HCT116 (cell line): ENCODE measurements at regions not wholly inside any gene's neighbourhood (a gene's known extent, or its start where the extent isn't known, plus 50 kb on each side); places are given as distances from the start of the nearest gene placed in this dataset.

Experiments used
- ATAC-seq: fragments of 200-7000 bp; cut with Tn5 transposase; 2 replicates; pipeline ENCODE4 v1.9.1; 2020; ENCODE audit warnings: mild to moderate bottlenecking, moderate library complexity
- BruUV-seq: library from RNA; stranded (reverse); fragments of 400-500 nt; replicated peaks from 2 replicates; lab custom pipeline; 2021; lab: Mats Ljungman, UMichigan
- CTCF ChIA-PET: fragments of 300-600 bp; sonication (Branson Sonifier 250); formaldehyde crosslinking; loops from one replicate; lab custom pipeline; 2021; ENCODE audit warnings: antibody characterized with exemption; lab: Charles Lee
- POLR2A ChIA-PET: fragments of 300-600, 350-600 bp; sonication (Branson Sonifier 250); formaldehyde crosslinking; loops from one replicate; lab custom pipeline; 2021; ENCODE audit warnings: antibody characterized with exemption; lab: Charles Lee
- RAD21 ChIA-PET, 2 experiments: fragments of 300-600 bp; sonication (Branson Sonifier 250); formaldehyde crosslinking; loops; one replicate each; lab custom pipeline; 2023; ENCODE audit warnings: low total read pairs in 2 of 2; ENCODE audit not compliant: uncharacterized antibody in 2 of 2, unreplicated experiment in 2 of 2, low non-redundant PET in 1 of 2; lab: Charles Lee
- DNase-seq: peaks from one replicate; pipeline ENCODE4 v3.0.0-alpha.2; 2010; ENCODE audit warnings: low read depth, low spot score
- H2AFZ ChIP-seq: fragments of 200-600 bp; shearing (Covaris generic), sonication (generic); 2 replicates; pipeline ENCODE4 v1.6.1; 2017; ENCODE audit warnings: low read depth, mixed run types, mixed read lengths, antibody characterized with exemption, low read length; ENCODE audit not compliant: poor library complexity, severe bottlenecking
- H3K27ac ChIP-seq: 2 replicates; pipeline ENCODE4 v1.5.1; 2012; ENCODE audit warnings: low read depth, low read length
- H3K27me3 ChIP-seq: fragments of 200-600 bp; sonication (generic); 2 replicates; pipeline ENCODE4 v1.6.1; 2016; ENCODE audit warnings: mixed run types, low read length, mixed read lengths; ENCODE audit not compliant: insufficient read depth
- H3K36me3 ChIP-seq, 2 experiments: fragments of 200-500 bp in 1 of 2; fragments of 200-600 bp in 1 of 2; sonication (Bioruptor generic) in 1 of 2; sonication (generic) in 1 of 2; 2 replicates each; pipeline versions ENCODE4 v1.5.1 to v1.6.1; 2014 to 2016; ENCODE audit warnings: low read length in 2 of 2, inconsistent platforms in 1 of 2, mixed read lengths in 1 of 2, mixed run types in 1 of 2; ENCODE audit not compliant: insufficient read depth in 2 of 2, control insufficient read depth in 1 of 2
- H3K4me1 ChIP-seq, 2 experiments: fragments of 200-600 bp in 1 of 2; sonication (generic) in 1 of 2; 2 replicates each; pipeline versions ENCODE4 v1.5.1 to v1.6.1; 2012 to 2017; ENCODE audit warnings: low read length in 2 of 2, inconsistent platforms in 1 of 2, mild to moderate bottlenecking in 1 of 2, mixed read lengths in 1 of 2, mixed run types in 1 of 2, moderate library complexity in 1 of 2; ENCODE audit not compliant: insufficient read depth in 2 of 2, control insufficient read depth in 1 of 2
- H3K4me2 ChIP-seq: fragments of 200-600 bp; sonication (generic); 2 replicates; pipeline ENCODE4 v1.6.1; 2017; ENCODE audit warnings: mixed run types, low read length, mixed read lengths
- H3K4me3 ChIP-seq, 2 experiments: fragments of 200-600 bp in 1 of 2; sonication (generic) in 1 of 2; replicated peaks in 1 of 2; 2 replicates each; pipeline ENCODE4 v1.5.1; 2011 to 2016; ENCODE audit warnings: low read length in 2 of 2, control low read depth in 1 of 2, low read depth in 1 of 2, mild to moderate bottlenecking in 1 of 2, mixed read lengths in 1 of 2, mixed run types in 1 of 2
- H3K79me2 ChIP-seq: fragments of 200-600 bp; sonication (generic); 2 replicates; pipeline ENCODE4 v1.6.1; 2017; ENCODE audit warnings: mild to moderate bottlenecking, mixed run types, low read length, moderate library complexity, mixed read lengths; ENCODE audit not compliant: insufficient read depth
- H3K9ac ChIP-seq: fragments of 200-600 bp; sonication (generic); 2 replicates; pipeline ENCODE4 v1.6.1; 2016; ENCODE audit warnings: low read length, mixed read lengths
- H3K9me2 ChIP-seq: fragments of 200-600 bp; sonication (generic), shearing (Covaris generic); 2 replicates; pipeline ENCODE4 v1.6.1; 2017; ENCODE audit warnings: mixed run types, mild to moderate bottlenecking, moderate library complexity; ENCODE audit not compliant: insufficient read depth
- H3K9me3 ChIP-seq, 2 experiments: fragments of 200-500 bp in 1 of 2; fragments of 200-600 bp in 1 of 2; sonication (Bioruptor generic) in 1 of 2; sonication (generic) in 1 of 2; 2 replicates each; pipeline ENCODE4 v1.6.1; 2014 to 2017; ENCODE audit warnings: low read length in 2 of 2, mixed read lengths in 2 of 2, inconsistent platforms in 1 of 2, low read depth in 1 of 2, mild to moderate bottlenecking in 1 of 2, mixed run types in 1 of 2, moderate library complexity in 1 of 2; ENCODE audit not compliant: control insufficient read depth in 1 of 2, insufficient read depth in 1 of 2
- H4K20me1 ChIP-seq: fragments of 200-600 bp; sonication (generic), shearing (Covaris generic); 2 replicates; pipeline ENCODE4 v1.6.1; 2017; ENCODE audit warnings: mixed run types, mild to moderate bottlenecking, moderate library complexity; ENCODE audit not compliant: insufficient read depth
- CEBPB ChIP-seq: IDR thresholded peaks from 2 replicates; pipeline ENCODE4 v1.6.1; 2012; ENCODE audit warnings: low read depth
- EZH2 ChIP-seq: fragments of 200-600 bp; sonication (generic); IDR thresholded peaks from 2 replicates; pipeline ENCODE4 v1.6.1; 2017; ENCODE audit warnings: antibody characterized with exemption, mixed run types
- FOSL1 ChIP-seq: IDR thresholded peaks from 2 replicates; pipeline ENCODE4 v1.6.1; 2012; ENCODE audit warnings: low read depth
- JUND ChIP-seq: IDR thresholded peaks from 2 replicates; pipeline ENCODE4 v1.6.1; 2012
- POLR2A ChIP-seq: IDR thresholded peaks from 2 replicates; pipeline ENCODE4 v1.7.0; 2011; ENCODE audit warnings: borderline replicate concordance; ENCODE audit not compliant: insufficient read depth, insufficient read length; ENCODE audit errors: extremely low read depth
- RAD21 ChIP-seq: IDR thresholded peaks from 2 replicates; pipeline ENCODE4 v1.6.1; 2012; ENCODE audit warnings: low read depth, mild to moderate bottlenecking
- SP1 ChIP-seq: IDR thresholded peaks from 2 replicates; pipeline ENCODE4 v1.6.1; 2012; ENCODE audit warnings: low read depth
- ZNF274 ChIP-seq: fragments of 200-500 bp; sonication (Bioruptor generic); IDR thresholded peaks from 2 replicates; pipeline ENCODE4 v1.6.1; 2014; ENCODE audit warnings: mild to moderate bottlenecking, low read depth, low read length, inconsistent platforms
- intact Hi-C: fragments of 100-400 bp; cut with micrococcal nuclease; formaldehyde crosslinking; loops from 2 replicates; pipeline ENCODE4 v1.10.0; 2022
- TF ChIP-seq, protein P1 (sequence below): IDR thresholded peaks from 2 replicates; pipeline ENCODE4 v1.6.1; 2012; ENCODE audit warnings: low read depth
- TF ChIP-seq, protein P2 (sequence below): IDR thresholded peaks from 2 replicates; pipeline ENCODE4 v1.6.1; 2012

DNA sequence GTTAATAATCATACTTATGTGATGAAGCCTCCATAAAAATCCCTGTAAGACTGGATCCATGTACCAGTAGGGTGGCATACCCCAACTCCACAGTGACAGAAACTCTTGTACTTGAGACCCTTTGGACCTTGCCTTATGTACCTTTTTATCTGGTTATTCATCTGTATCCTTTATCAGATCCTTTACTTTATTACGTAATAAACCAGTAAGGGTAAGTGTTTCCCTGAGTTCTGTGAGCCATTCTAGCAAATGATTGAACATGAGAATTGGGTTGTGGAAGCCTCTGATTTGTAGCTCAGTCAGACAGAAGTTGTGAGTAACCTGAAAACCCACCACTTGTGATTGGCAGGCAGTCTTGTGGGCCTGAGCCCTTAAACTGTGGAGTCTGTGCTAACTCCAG, 229.7 kb downstream of the FOXA2 start:
- CTCF ChIA-PET: no interaction called here
- no peak for DNase-seq
- Histone ChIP-seq H3K4me1 (peaks cover 0 to 4% of the 10 kb centered on the region in 2 experiments; a peak in 2 of 4 replicates), H3K9ac (no peak overlapping the region), H3K4me2 (no peak overlapping the region), H3K9me2 (no peaks in the 10 kb centered on the region), H3K27me3 (no peaks in the 10 kb centered on the region; the same call in 1 of the 2 replicates), H3K27ac (no peak overlapping the region), H4K20me1 (no peaks in the 10 kb centered on the region), H3K9me3 (no peaks in the 10 kb centered on the region)
- RAD21 ChIA-PET: no interaction called here
- intact Hi-C loops: no loop called here
- POLR2A ChIA-PET: no interaction called here
- no peak for ATAC-seq
- no TSS peak for BruUV-seq
- TF ChIP-seq FOSL1: no peak
- no peak for TF ChIP-seq RAD21
- TF ChIP-seq, protein P1, sequence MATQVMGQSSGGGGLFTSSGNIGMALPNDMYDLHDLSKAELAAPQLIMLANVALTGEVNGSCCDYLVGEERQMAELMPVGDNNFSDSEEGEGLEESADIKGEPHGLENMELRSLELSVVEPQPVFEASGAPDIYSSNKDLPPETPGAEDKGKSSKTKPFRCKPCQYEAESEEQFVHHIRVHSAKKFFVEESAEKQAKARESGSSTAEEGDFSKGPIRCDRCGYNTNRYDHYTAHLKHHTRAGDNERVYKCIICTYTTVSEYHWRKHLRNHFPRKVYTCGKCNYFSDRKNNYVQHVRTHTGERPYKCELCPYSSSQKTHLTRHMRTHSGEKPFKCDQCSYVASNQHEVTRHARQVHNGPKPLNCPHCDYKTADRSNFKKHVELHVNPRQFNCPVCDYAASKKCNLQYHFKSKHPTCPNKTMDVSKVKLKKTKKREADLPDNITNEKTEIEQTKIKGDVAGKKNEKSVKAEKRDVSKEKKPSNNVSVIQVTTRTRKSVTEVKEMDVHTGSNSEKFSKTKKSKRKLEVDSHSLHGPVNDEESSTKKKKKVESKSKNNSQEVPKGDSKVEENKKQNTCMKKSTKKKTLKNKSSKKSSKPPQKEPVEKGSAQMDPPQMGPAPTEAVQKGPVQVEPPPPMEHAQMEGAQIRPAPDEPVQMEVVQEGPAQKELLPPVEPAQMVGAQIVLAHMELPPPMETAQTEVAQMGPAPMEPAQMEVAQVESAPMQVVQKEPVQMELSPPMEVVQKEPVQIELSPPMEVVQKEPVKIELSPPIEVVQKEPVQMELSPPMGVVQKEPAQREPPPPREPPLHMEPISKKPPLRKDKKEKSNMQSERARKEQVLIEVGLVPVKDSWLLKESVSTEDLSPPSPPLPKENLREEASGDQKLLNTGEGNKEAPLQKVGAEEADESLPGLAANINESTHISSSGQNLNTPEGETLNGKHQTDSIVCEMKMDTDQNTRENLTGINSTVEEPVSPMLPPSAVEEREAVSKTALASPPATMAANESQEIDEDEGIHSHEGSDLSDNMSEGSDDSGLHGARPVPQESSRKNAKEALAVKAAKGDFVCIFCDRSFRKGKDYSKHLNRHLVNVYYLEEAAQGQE: no peak
- no peak for TF ChIP-seq SP1
- no peak for TF ChIP-seq JUND
- TF ChIP-seq, protein P2, sequence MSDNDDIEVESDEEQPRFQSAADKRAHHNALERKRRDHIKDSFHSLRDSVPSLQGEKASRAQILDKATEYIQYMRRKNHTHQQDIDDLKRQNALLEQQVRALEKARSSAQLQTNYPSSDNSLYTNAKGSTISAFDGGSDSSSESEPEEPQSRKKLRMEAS: no peak
- no peak for TF ChIP-seq CEBPB
- TF ChIP-seq POLR2A: no peak
- TF ChIP-seq ZNF274: no peak
- TF ChIP-seq EZH2: no peak
- TF ChIP-seq, all 23 proteins: peak for 0
- no peaks in the 10 kb centered on the region for H3K36me3 ChIP-seq
- H3K79me2 ChIP-seq: no peaks in the 10 kb centered on the region
- H3K4me3 ChIP-seq: no peak overlapping the region
- no peak overlapping the region for H2AFZ ChIP-seq
